GM12878 (cell line): ENCODE measurements at regions not wholly inside any gene's neighbourhood (a gene's known extent, or its start where the extent isn't known, plus 50 kb on each side); places are given as distances from the start of the nearest gene placed in this dataset.

Experiments
- ATAC-seq: fragments of 200-7000 bp; cut with Tn5 transposase; 3 replicates; pipeline ENCODE4 v1.9.1; 2020; ENCODE audit warnings: mild to moderate bottlenecking, moderate library complexity
- BruUV-seq: library from RNA; stranded (reverse); fragments of 400-500 nt; replicated peaks from 2 replicates; lab custom pipeline; 2021; lab: Mats Ljungman, UMichigan
- CTCF ChIA-PET: fragments of 300-600 bp; sonication (Branson Sonifier 250); formaldehyde crosslinking; extraction: SDS; loops from one replicate; lab custom pipeline; 2021; ENCODE audit warnings: inconsistent platforms; lab: Yijun Ruan, JAX
- POLR2A ChIA-PET: fragments of 350-600 bp; formaldehyde crosslinking; extraction: SDS; loops from one replicate; lab custom pipeline; 2021; ENCODE audit warnings: inconsistent platforms; lab: Charles Lee
- RAD21 ChIA-PET: fragments of 300-600 bp; sonication (Branson Sonifier 250); formaldehyde crosslinking; loops from one replicate; lab custom pipeline; 2023; ENCODE audit warnings: antibody characterized with exemption; ENCODE audit not compliant: unreplicated experiment; lab: Charles Lee
- SMC1A ChIA-PET: fragments of 300-600 bp; sonication (Branson Sonifier 250); formaldehyde crosslinking; loops from one replicate; lab custom pipeline; 2023; ENCODE audit not compliant: unreplicated experiment, uncharacterized antibody; lab: Charles Lee
- DNase-seq: peaks from one replicate; pipeline ENCODE4 v3.0.0-alpha.2; 2011; ENCODE audit warnings: low read depth, low spot score
- FAIRE-seq: peaks from 3 replicates; lab custom pipeline; 2011; peaks lifted over from hg19 to GRCh38; lab: Jason Lieb, UNC
- H2AFZ ChIP-seq: 2 replicates; pipeline ENCODE4 v1.6.0; 2011; ENCODE audit warnings: low read depth, low read length, control low read depth; ENCODE audit not compliant: control insufficient read depth
- H3K27ac ChIP-seq: 2 replicates; pipeline ENCODE4 v1.5.1; 2011; ENCODE audit warnings: control low read depth; ENCODE audit not compliant: control insufficient read depth, insufficient read depth
- H3K27me3 ChIP-seq, 2 experiments: replicated peaks in 1 of 2; 2 replicates each; pipeline versions ENCODE4 v1.6.0 to v1.6.1; 2011; ENCODE audit warnings: low read length in 1 of 2; ENCODE audit not compliant: control insufficient read depth in 2 of 2, insufficient read depth in 2 of 2
- H3K36me3 ChIP-seq, 2 experiments: 2 replicates each; pipeline ENCODE4 v1.5.1; 2011; ENCODE audit warnings: low read length in 1 of 2; ENCODE audit not compliant: control insufficient read depth in 2 of 2, insufficient read depth in 2 of 2
- H3K4me1 ChIP-seq: 2 replicates; pipeline ENCODE4 v1.6.1; 2011; ENCODE audit warnings: mild to moderate bottlenecking, low read length, moderate library complexity, mixed read lengths; ENCODE audit not compliant: control insufficient read depth, insufficient read depth
- H3K4me2 ChIP-seq: 2 replicates; pipeline ENCODE4 v1.6.0; 2011; ENCODE audit warnings: control low read depth; ENCODE audit not compliant: control insufficient read depth, insufficient read depth
- H3K4me3 ChIP-seq: fragments of 200-600 bp; sonication (generic); 2 replicates; pipeline ENCODE4 v1.5.1; 2016
- H3K79me2 ChIP-seq: 2 replicates; pipeline ENCODE4 v1.6.0; 2011; ENCODE audit warnings: low read length; ENCODE audit not compliant: control insufficient read depth, insufficient read depth
- H3K9ac ChIP-seq: 2 replicates; pipeline ENCODE4 v1.8.0; 2011; ENCODE audit warnings: low read length, control low read depth, mixed read lengths; ENCODE audit not compliant: control insufficient read depth, insufficient read depth
- H3K9me3 ChIP-seq: replicated peaks from 3 replicates; pipeline ENCODE4 v1.5.1; 2011; ENCODE audit warnings: mild to moderate bottlenecking, low read length; ENCODE audit not compliant: control insufficient read depth, insufficient read depth
- H4K20me1 ChIP-seq: 2 replicates; pipeline ENCODE4 v1.6.0; 2011; ENCODE audit not compliant: control insufficient read depth, insufficient read depth
- ATF7 ChIP-seq: fragments of 450-650 bp; IDR thresholded peaks from 2 replicates; pipeline ENCODE4 v1.6.1; 2016; ENCODE audit warnings: low read depth, mild to moderate bottlenecking
- BMI1 ChIP-seq: fragments of 450-650 bp; IDR thresholded peaks from 2 replicates; pipeline ENCODE4 v1.6.1; 2016; ENCODE audit warnings: mild to moderate bottlenecking, moderate library complexity, borderline replicate concordance
- ESRRA ChIP-seq: IDR thresholded peaks from 2 replicates; pipeline ENCODE4 v1.6.1; 2012; ENCODE audit warnings: mild to moderate bottlenecking, low read length, improper control_type of control experiment
- SMC3 ChIP-seq: IDR thresholded peaks from 2 replicates; pipeline ENCODE4 v1.6.1; 2011; ENCODE audit warnings: low read length, improper control_type of control experiment, borderline replicate concordance
- SPI1 ChIP-seq: IDR thresholded peaks from 2 replicates; pipeline ENCODE4 v1.6.1; 2011; ENCODE audit warnings: low read depth, mild to moderate bottlenecking, low read length, moderate library complexity, borderline replicate concordance; ENCODE audit not compliant: insufficient read depth
- in situ Hi-C: fragments of 300-500 bp; cut with MboI; formaldehyde crosslinking; loops from 9 replicates; pipeline ENCODE4 v1.14.3; 2018; ENCODE audit warnings: mixed read lengths
- intact Hi-C: fragments of 100-400 bp; cut with micrococcal nuclease; formaldehyde crosslinking; loops from one replicate; pipeline ENCODE4 v1.14.2; 2022; ENCODE audit not compliant: unreplicated experiment
- TF ChIP-seq, protein P1 (sequence below): fragments of 150-350 bp; IDR thresholded peaks from 2 replicates; pipeline ENCODE4 v1.6.1; 2016; ENCODE audit warnings: low read depth, low read length
- TF ChIP-seq, protein P2 (sequence below): fragments of 450-650 bp; IDR thresholded peaks from 2 replicates; pipeline ENCODE4 v1.6.1; 2017; ENCODE audit warnings: borderline replicate concordance

DNA sequence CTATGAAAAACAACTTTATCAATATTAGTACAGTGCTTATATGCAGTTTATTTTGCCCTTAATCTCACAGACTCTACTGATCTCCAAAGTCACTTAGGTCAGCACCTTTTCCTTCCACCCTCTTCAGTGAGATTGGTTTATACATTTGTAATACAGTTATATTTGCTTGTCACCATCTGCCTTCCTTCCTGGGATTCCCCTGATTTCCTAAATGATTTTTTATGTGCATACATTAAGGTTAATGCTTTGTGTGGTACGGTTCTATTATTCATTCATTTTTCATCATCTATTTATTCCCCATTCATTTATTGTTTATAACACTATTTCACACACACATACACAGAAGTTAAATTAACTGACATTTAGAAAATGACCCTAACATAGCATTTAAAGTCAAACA lies 419.8 kb upstream of the CDH11 start (continued):
- TF ChIP-seq, protein P1, sequence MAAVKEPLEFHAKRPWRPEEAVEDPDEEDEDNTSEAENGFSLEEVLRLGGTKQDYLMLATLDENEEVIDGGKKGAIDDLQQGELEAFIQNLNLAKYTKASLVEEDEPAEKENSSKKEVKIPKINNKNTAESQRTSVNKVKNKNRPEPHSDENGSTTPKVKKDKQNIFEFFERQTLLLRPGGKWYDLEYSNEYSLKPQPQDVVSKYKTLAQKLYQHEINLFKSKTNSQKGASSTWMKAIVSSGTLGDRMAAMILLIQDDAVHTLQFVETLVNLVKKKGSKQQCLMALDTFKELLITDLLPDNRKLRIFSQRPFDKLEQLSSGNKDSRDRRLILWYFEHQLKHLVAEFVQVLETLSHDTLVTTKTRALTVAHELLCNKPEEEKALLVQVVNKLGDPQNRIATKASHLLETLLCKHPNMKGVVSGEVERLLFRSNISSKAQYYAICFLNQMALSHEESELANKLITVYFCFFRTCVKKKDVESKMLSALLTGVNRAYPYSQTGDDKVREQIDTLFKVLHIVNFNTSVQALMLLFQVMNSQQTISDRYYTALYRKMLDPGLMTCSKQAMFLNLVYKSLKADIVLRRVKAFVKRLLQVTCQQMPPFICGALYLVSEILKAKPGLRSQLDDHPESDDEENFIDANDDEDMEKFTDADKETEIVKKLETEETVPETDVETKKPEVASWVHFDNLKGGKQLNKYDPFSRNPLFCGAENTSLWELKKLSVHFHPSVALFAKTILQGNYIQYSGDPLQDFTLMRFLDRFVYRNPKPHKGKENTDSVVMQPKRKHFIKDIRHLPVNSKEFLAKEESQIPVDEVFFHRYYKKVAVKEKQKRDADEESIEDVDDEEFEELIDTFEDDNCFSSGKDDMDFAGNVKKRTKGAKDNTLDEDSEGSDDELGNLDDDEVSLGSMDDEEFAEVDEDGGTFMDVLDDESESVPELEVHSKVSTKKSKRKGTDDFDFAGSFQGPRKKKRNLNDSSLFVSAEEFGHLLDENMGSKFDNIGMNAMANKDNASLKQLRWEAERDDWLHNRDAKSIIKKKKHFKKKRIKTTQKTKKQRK: no peak

DNA sequence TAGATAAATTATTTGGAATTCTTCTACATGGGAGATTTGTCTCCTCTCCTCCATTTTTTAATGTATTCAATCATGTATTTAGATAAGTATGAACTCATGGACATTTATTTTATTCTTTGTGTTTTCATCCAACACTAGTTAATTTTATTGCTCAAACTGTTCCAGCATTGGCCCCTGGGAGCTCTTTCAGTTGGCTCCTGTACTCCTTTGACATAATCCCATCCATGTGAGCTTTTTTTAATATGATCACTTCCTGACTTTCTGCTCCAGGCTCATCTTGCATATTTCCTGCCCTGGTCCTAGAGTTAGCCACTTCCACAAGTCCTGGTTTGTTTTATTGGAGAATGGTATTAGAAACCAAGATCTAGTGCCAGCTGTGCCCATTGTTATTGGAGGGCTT lies 419.0 kb upstream of the CDH11 start:
- in situ Hi-C loops: loop anchor here (10.0 kb wide), 1 partner anchor 56 kb away; no protein-coding TSS in a partner anchor
- H3K4me2 ChIP-seq: no peak overlapping the region

More for the DNA sequence above, 419.0 kb upstream of the CDH11 start:
- Histone ChIP-seq H3K9ac (no peak overlapping the region), H4K20me1 (no peaks in the 10 kb centered on the region), H3K36me3 (no peaks in the 10 kb centered on the region), H3K4me1 (no peaks in the 10 kb centered on the region), H3K27me3 (no peaks in the 10 kb centered on the region), H3K4me3 (no peak overlapping the region), H3K79me2 (no peaks in the 10 kb centered on the region), H3K27ac (no peak overlapping the region), H2AFZ (no peak overlapping the region), H3K9me3 (no peaks in the 10 kb centered on the region)
- ChIA-PET RAD21 (no interaction called here), CTCF (no interaction called here), SMC1A (no interaction called here), POLR2A (no interaction called here)
- no TSS peak for BruUV-seq
- ATAC-seq (no peak), DNase-seq (no peak), FAIRE-seq (no peak)
- intact Hi-C loops: no loop called here
- no peak for TF ChIP-seq ESRRA
- TF ChIP-seq SPI1: no peak
- no peak for TF ChIP-seq SMC3
- no peak for TF ChIP-seq BMI1
- TF ChIP-seq, protein P2, sequence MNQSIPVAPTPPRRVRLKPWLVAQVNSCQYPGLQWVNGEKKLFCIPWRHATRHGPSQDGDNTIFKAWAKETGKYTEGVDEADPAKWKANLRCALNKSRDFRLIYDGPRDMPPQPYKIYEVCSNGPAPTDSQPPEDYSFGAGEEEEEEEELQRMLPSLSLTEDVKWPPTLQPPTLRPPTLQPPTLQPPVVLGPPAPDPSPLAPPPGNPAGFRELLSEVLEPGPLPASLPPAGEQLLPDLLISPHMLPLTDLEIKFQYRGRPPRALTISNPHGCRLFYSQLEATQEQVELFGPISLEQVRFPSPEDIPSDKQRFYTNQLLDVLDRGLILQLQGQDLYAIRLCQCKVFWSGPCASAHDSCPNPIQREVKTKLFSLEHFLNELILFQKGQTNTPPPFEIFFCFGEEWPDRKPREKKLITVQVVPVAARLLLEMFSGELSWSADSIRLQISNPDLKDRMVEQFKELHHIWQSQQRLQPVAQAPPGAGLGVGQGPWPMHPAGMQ: no peak
- TF ChIP-seq ATF7: no peak
